BLaER1 (cell line): ENCODE measurements at regions not wholly inside any gene's neighbourhood (a gene's known extent, or its start where the extent isn't known, plus 50 kb on each side); places are given as distances from the start of the nearest gene placed in this dataset.
"Not testable (repeated sequence)": the region's sequence is repeated elsewhere in the genome, so short reads cannot be mapped to it uniquely, and the experiment has no call there.

Experiments
- H3K27ac ChIP-seq: shearing (Covaris generic); formaldehyde crosslinking; 2 replicates; pipeline ENCODE4 v1.8.1; 2022
- H3K27me3 ChIP-seq: shearing (Covaris generic); formaldehyde crosslinking; 2 replicates; pipeline ENCODE4 v1.8.1; 2022
- H3K36me3 ChIP-seq: shearing (Covaris generic); formaldehyde crosslinking; 2 replicates; pipeline ENCODE4 v1.8.1; 2022
- H3K4me1 ChIP-seq: shearing (Covaris generic); formaldehyde crosslinking; 2 replicates; pipeline ENCODE4 v1.8.1; 2022
- H3K4me2 ChIP-seq: shearing (Covaris generic); formaldehyde crosslinking; 2 replicates; pipeline ENCODE4 v1.8.1; 2022
- H3K4me3 ChIP-seq: shearing (Covaris generic); formaldehyde crosslinking; 2 replicates; pipeline ENCODE4 v1.8.1; 2022
- H3K9ac ChIP-seq: shearing (Covaris generic); formaldehyde crosslinking; 2 replicates; pipeline ENCODE4 v1.8.1; 2022
- H3K9me3 ChIP-seq: shearing (Covaris generic); formaldehyde crosslinking; 2 replicates; pipeline ENCODE4 v1.8.1; 2022
- H4K20me1 ChIP-seq: shearing (Covaris generic); formaldehyde crosslinking; 2 replicates; pipeline ENCODE4 v1.8.1; 2022
- Cebpa-rat ChIP-seq: shearing (Covaris generic); IDR thresholded peaks from 2 replicates; pipeline ENCODE4 v1.8.1; 2022

DNA sequence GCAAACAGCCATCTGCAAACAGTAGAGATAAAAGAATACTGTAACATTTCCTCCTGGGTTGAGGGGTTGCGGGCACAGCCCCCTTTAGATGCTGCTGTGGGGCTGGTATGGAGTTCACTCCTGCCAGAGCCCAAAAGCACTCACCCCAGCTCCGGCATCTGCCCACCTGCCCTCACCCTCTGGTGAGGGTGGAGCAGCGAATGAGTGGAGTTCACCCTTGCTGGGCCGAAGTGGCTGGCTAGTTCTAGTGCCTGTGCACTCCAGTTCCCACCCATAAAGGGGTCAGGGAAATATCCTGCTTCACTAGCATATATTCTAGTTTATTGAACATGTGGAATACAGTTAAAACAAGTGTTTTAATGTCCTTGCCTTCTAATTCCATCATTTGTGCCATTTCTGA is 209.7 kb upstream of the SGO1 start:
- Histone ChIP-seq H3K27me3 (no peaks in the 10 kb centered on the region), H3K9ac (no peak overlapping the region), H3K27ac (no peak overlapping the region), H4K20me1 (no peaks in the 10 kb centered on the region), H3K36me3 (no peaks in the 10 kb centered on the region), H3K4me1 (no peaks in the 10 kb centered on the region), H3K9me3 (peaks cover 10% of the 10 kb centered on the region; the same call in 1 of the 2 replicates), H3K4me2 (no peak overlapping the region), H3K4me3 (no peak overlapping the region)
- no peak for TF ChIP-seq Cebpa-rat

DNA sequence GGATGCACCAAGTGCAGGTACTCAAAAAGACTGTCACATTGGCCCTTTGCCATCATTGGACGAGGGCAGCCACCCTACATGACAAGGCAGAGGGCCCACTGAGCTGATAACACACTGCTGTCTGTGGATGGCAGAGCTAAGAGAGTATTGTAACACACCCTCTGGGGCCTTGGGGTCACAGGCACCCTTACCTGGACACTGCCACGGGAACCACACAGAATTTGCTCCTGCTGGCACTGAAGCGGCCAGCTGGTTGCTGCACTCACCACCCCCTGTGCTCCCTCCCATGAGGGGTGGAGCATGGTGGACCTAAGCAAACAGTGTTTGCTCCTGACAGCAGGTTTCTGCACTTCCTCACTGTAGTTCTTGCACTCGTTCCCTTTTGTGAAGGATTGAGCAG is 208.2 kb upstream of the SGO1 start:
- Histone ChIP-seq H3K27me3 (no peaks in the 10 kb centered on the region), H3K36me3 (no peaks in the 10 kb centered on the region), H3K9ac (no peak overlapping the region), H3K4me3 (no peak overlapping the region), H3K9me3 (peaks cover 10% of the 10 kb centered on the region; the same call in 1 of the 2 replicates), H4K20me1 (no peaks in the 10 kb centered on the region), H3K4me1 (no peaks in the 10 kb centered on the region), H3K4me2 (no peak overlapping the region), H3K27ac (no peak overlapping the region)
- no peak for TF ChIP-seq Cebpa-rat

DNA sequence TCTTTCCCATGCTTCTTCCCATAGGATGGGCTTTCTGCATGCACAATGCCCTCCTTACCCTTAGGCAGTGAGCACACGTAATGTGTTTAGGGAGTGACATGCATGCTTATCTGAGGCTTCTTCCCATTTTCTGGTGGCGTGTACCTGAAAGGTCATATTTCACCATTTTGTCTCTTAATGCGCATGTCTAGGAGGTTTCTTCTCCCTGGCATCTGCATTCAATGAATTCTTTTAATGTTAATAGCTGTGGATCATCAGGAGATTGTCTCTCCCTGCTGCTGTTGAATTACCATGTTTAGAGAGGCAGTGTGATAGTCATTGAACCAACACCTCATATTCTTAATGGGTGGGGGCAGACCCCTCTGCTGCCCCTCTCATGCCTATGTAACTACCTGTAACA is 205.6 kb upstream of the SGO1 start:
- no peak for TF ChIP-seq Cebpa-rat
- no peak overlapping the region for H3K9ac ChIP-seq
- H3K36me3 ChIP-seq, result no peaks in the 10 kb centered on the region
- no peaks in the 10 kb centered on the region for H3K27me3 ChIP-seq
- no peak overlapping the region for H3K4me3 ChIP-seq
- H3K9me3 ChIP-seq, result peaks cover 10% of the 10 kb centered on the region; the same call in 1 of the 2 replicates
- no peak overlapping the region for H3K4me2 ChIP-seq
- no peaks in the 10 kb centered on the region for H4K20me1 ChIP-seq
- H3K27ac ChIP-seq, result no peak overlapping the region
- H3K4me1 ChIP-seq, result no peaks in the 10 kb centered on the region

DNA sequence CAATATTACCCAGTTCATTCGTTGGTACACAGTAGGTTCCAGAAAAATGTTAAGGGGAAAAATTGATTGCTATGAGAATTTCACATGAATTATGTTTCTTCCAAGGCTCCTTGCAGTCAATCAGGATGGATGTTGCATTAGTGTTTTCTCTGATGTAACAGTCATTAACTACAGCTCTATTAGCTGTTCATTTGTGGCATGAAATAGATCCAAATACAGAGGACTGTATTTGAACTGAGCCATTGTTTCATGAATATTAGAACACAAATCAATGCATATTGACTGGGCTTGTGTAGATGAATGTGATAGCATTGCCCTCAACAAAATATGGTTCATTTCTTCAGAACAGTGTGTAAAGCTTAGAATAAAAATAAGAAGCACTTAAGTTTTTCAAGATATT is 203.0 kb upstream of the SGO1 start:
- Histone ChIP-seq H3K9me3 (peaks cover under 1% of the 10 kb centered on the region; the same call in 1 of the 2 replicates), H3K9ac (no peak overlapping the region), H3K4me3 (no peak overlapping the region), H3K4me2 (no peak overlapping the region), H3K36me3 (no peaks in the 10 kb centered on the region), H3K27ac (no peak overlapping the region), H3K4me1 (no peaks in the 10 kb centered on the region), H4K20me1 (no peaks in the 10 kb centered on the region), H3K27me3 (no peaks in the 10 kb centered on the region)
- TF ChIP-seq Cebpa-rat, result no peak

DNA sequence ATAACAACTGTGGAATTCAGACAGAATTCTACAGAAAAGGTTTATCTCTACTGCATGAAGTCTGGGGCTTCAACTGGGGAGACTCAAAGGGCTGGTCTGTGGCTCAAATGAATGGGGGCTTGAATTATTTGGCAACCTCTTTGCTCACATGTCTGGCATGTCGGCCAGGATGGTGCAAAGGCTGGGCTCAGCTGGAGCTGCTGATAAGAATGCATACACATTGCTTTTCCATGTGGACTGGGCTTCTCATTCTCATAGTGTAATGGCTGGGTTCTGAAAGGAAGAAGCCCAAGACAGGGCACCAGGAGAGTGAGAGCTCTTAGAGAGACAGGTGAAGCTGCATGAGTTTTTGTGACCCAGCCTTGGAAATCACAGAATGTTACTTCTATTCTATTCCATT is 194.3 kb upstream of the SGO1 start:
- Histone ChIP-seq H4K20me1 (no peaks in the 10 kb centered on the region), H3K9ac (no peak overlapping the region), H3K4me3 (no peak overlapping the region), H3K4me2 (no peak overlapping the region), H3K27me3 (no peaks in the 10 kb centered on the region), H3K36me3 (no peaks in the 10 kb centered on the region), H3K4me1 (no peaks in the 10 kb centered on the region), H3K9me3 (no peaks in the 10 kb centered on the region), H3K27ac (no peak overlapping the region)
- TF ChIP-seq Cebpa-rat, result no peak

DNA sequence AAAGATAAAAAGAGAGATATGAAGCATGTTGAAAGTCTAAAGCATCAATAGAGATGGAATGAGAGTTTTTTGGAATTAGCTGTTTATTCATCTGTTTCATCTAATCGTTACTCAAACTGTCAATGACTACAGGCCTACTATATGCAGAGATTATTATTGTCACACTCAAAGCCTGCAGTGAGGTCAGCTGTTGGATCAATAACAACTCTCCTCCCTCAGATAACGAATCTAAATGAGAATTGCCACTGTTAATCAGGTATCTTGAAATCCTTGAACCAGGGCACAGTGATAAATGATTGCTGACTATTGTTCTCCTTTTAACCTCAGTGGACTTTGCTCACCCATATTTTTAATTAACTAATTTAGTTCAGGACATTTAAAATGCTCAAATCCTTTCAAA is 192.3 kb upstream of the SGO1 start:
- H3K4me2 ChIP-seq, result no peak overlapping the region
- no peaks in the 10 kb centered on the region for H4K20me1 ChIP-seq
- no peaks in the 10 kb centered on the region for H3K27me3 ChIP-seq
- H3K4me1 ChIP-seq, result no peaks in the 10 kb centered on the region
- H3K27ac ChIP-seq, result no peak overlapping the region
- H3K36me3 ChIP-seq, result no peaks in the 10 kb centered on the region
- TF ChIP-seq Cebpa-rat, result no peak
- H3K9ac ChIP-seq, result no peak overlapping the region
- no peaks in the 10 kb centered on the region for H3K9me3 ChIP-seq
- H3K4me3 ChIP-seq, result no peak overlapping the region

DNA sequence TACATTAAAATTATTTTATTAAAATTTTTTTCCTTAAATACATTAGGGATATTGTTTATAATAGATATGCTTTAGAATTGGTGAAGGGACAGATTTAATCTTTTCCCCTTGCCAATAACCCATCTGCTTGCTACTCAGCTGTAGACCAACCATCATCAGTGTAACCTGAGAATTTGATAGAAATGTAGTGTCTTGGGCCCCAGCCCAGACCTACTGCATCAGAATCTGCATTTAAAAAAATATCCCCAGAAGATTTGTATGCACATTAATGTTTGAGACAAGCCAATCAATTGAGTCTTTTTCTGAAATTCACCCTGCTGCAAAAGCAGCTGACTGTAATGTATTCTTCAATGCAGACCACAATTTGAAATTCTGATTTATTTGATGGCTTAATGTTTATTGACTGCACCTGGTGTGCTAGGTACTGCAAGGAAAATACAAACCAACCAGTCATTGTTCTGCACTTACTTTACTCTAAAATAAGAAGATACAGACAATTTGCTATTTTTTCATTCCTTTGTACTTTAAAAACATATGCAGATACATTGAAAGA is 190.7 kb upstream of the SGO1 start:
- H3K9ac ChIP-seq, result no peak overlapping the region
- TF ChIP-seq Cebpa-rat, result no peak
- no peak overlapping the region for H3K4me3 ChIP-seq
- H3K36me3 ChIP-seq, result no peaks in the 10 kb centered on the region
- no peaks in the 10 kb centered on the region for H3K4me1 ChIP-seq
- H3K4me2 ChIP-seq, result no peak overlapping the region
- no peaks in the 10 kb centered on the region for H3K9me3 ChIP-seq
- H4K20me1 ChIP-seq, result no peaks in the 10 kb centered on the region
- no peak overlapping the region for H3K27ac ChIP-seq
- H3K27me3 ChIP-seq, result no peaks in the 10 kb centered on the region

DNA sequence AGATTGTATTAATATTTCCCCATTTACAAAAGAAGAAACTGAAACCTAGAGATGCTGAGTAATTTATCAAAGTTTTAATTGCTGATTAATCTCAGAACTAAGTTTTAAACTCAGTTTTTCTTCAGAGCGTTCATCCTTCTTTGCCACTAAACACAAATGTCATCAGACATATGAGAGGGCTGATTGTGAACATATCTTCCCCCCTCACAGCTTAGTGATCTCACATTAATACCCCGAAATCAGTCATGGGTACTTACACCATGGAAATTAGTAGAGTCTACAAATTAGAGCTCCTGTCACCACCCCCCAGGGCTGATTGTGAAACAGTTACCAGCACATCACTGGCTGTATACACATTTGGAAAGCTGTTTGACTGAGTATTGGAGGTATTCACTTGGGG is 189.3 kb upstream of the SGO1 start:
- no peaks in the 10 kb centered on the region for H4K20me1 ChIP-seq
- H3K9me3 ChIP-seq, result no peaks in the 10 kb centered on the region
- H3K9ac ChIP-seq, result no peak overlapping the region
- H3K4me3 ChIP-seq, result no peak overlapping the region
- no peaks in the 10 kb centered on the region for H3K27me3 ChIP-seq
- H3K27ac ChIP-seq, result no peak overlapping the region
- no peak overlapping the region for H3K4me2 ChIP-seq
- no peaks in the 10 kb centered on the region for H3K4me1 ChIP-seq
- H3K36me3 ChIP-seq, result no peaks in the 10 kb centered on the region
- no peak for TF ChIP-seq Cebpa-rat

DNA sequence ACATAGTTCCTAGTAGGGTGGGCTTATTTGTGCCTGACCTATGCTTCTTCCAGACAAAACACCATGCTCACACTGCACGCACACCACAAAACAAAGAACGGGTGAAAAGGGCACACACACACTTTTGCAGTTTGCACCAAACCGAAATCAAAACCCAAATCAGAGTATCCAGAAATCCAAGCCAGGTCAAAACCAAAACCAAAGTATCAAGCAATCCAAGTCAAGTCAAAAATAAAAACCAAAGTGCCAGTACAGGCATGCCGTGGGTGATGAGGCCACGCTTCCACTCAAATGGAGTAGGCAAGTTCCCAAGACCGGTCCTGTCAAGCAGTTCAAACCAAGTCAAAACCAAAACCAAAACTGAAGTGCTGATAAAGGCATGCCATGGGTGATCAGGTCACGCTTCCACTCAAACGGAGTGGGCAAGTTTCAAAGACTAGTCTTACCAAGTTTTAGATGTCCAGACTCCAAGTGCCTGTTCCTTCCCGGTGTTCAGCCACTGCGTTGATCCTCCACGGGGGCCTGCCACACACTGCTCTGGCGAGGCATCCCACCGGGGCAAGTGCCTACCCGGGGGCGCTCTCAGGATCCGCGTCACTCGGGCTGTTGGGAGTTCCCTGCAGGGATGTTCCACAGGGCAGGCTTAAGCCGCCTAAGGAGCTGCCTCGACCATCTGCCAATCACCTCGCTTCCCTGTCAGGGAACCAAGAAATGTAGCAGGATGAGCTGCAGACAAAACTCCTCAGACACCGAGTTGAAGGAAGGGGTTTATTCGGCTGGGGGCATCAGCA is 184.5 kb upstream of the SGO1 start:
- not testable (repeated sequence) for H3K27me3 ChIP-seq, H3K9ac ChIP-seq, H4K20me1 ChIP-seq, H3K9me3 ChIP-seq, H3K36me3 ChIP-seq, H3K4me2 ChIP-seq, H3K27ac ChIP-seq, H3K4me3 ChIP-seq, H3K4me1 ChIP-seq

DNA sequence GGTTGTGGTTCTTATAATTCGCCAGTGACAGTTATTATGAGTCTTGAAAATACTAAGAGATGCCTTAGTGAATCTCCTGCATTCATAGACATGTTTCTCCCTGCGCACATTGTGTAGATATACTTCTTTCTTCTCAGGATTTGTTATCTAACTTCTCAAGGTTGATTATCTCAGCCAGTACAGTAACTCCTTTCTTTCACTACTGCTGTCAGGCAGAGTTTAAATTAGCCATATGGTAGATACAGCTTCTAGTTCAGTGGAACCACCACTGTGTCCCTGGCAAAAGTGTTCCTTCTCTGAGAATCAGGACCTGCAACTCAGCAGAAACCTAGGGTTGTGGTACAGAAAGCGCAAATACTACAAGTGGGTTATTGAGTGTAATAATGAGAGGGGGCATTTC is 175.0 kb upstream of the SGO1 start:
- Histone ChIP-seq H3K4me2 (no peak overlapping the region), H3K4me1 (no peaks in the 10 kb centered on the region), H4K20me1 (no peaks in the 10 kb centered on the region), H3K9me3 (no peaks in the 10 kb centered on the region), H3K27me3 (no peaks in the 10 kb centered on the region), H3K9ac (no peak overlapping the region), H3K4me3 (no peak overlapping the region), H3K36me3 (no peaks in the 10 kb centered on the region), H3K27ac (no peak overlapping the region)
- no peak for TF ChIP-seq Cebpa-rat
